ENCODE measurements at regions not wholly inside any gene's neighbourhood (a gene's known extent, or its start where the extent isn't known, plus 50 kb on each side); places are given as distances from the start of the nearest gene placed in this dataset.

- no peak for TF ChIP-seq EP300 (IDR thresholded peaks at IDR 0.05)
- TF ChIP-seq KDM1A (IDR thresholded peaks at IDR 0.05; ENCODE audit: low read depth): no peak
- TF ChIP-seq CTCF (IDR thresholded peaks at IDR 0.05): no peak
- no peak for TF ChIP-seq POLR2AphosphoS2 (conservative IDR thresholded peaks at IDR 0.05; ENCODE audit: low read length)
- TF ChIP-seq RFX5 (IDR thresholded peaks at IDR 0.05): no peak
- TF ChIP-seq REST (IDR thresholded peaks at IDR 0.05): no peak
- TF ChIP-seq RCOR1 (IDR thresholded peaks at IDR 0.05; ENCODE audit: low read depth, low read length): no peak
- TF ChIP-seq MAZ (IDR thresholded peaks at IDR 0.05; ENCODE audit: borderline replicate concordance, low read depth, low read length): no peak
- TF ChIP-seq MAX (IDR thresholded peaks at IDR 0.05): no peak
- no peak for TF ChIP-seq MYC (IDR thresholded peaks at IDR 0.05; ENCODE audit: borderline replicate concordance, low read length)
- no peak for TF ChIP-seq EHF (CRISPR knock-in tag; IDR thresholded peaks at IDR 0.05)
- no peak for TF ChIP-seq TP53 (CRISPR knock-in tag; IDR thresholded peaks at IDR 0.05)
Measured at GRCh38 chr11:27214713-27215112, 148.3 kb downstream of the CCDC34 start.
